ENCODE measurements at regions not wholly inside any gene's neighbourhood (a gene's known extent, or its start where the extent isn't known, plus 50 kb on each side); places are given as distances from the start of the nearest gene placed in this dataset.
"Not testable (repeated sequence)": the region's sequence is repeated elsewhere in the genome, so short reads cannot be mapped to it uniquely, and the experiment has no call there.

DNA sequence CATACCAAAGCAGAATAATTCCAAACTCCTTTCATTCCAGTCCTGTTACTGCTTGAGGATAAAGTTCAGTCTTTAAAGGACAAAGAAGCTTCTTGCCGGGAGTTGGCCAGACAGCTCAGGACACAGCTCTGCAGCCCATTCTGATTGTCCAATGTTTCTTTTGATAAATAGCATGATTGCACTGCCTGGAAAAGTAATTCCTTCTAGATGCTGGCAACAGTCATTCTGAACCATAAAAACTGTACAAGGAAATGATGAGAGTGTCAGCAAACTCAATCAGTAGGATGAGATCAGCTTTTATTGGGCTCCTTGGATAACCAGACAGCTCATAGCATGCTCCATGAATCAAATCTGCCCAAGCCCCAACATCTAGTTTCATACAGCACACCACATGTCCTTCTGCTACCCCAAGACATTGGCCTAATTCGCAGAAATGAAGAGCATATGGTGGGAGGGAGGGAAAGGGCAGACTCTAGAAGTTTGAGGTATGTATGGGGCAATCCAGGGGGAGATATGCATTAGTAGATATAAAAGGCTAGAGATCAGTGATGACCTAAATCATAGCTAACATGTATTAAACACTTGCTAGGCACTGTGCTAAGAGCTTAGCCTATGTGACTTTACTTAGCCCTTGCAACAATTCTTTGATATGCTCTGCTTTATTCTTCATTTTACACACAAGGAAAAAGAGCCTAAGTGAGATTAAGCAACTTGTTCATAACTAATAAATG is 219.9 kb upstream of the NREP start:
- ATAC-seq (no peak), DNase-seq (no peak)

DNA sequence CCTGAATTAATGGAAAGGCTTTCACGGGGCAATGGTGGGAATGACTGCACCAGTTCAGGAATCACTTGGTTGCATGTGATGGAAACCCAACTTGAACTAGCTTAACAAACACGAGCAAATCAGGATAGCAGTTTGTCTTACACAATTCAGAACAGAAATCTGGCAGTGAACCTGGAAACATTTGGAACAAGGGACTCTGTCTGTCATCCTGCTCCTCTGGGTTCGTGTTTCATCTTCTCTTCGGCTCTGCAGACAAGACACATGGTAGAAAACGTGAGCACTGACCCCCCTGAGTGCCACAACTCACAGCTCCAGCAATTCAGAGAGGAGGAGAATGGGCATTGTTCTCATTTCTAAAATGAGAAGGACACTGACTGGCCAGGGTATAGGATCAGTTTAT is 218.1 kb upstream of the NREP start:
- ATAC-seq (no peak), DNase-seq (no peak)

DNA sequence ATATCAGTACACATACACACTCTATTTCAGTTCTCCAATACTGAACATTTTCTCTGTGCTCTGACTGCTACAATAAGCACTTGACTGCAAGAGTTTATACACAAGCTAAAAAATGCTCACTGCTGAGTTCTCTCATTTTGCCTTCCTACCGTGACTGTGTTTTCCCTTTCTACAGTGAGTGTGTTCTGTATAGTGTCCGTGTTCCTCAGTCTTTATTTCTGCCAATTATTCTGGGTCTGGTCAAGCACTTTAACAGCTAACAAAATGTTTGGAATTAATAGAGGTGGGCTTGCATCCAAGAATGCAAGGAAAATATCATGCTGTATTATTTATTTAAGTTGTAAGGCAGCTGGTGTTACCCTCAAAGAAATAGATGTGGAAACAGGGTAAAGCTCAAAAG is 217.0 kb upstream of the NREP start:
- DNase-seq (no peak), ATAC-seq (no peak)

DNA sequence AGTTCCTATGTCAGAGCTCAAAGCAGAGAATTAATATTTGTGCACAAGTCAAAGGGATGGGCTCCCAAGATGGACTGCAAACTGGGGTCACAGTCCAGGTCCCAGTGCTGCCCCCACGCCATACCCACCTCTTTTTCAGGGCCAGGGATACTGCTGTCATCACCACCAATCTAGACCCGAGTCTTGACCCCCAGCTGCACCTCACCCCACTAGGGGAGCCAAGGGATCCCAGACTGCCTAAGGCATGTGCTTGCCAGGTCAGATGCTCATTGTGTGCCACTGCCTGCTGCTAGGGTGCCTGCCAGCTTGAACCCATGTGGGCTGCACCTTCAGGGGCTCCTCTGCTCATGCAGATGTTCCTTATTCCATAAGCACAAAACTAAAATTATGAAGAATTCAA is 215.6 kb upstream of the NREP start:
- no peak for ATAC-seq
- no peak for DNase-seq

DNA sequence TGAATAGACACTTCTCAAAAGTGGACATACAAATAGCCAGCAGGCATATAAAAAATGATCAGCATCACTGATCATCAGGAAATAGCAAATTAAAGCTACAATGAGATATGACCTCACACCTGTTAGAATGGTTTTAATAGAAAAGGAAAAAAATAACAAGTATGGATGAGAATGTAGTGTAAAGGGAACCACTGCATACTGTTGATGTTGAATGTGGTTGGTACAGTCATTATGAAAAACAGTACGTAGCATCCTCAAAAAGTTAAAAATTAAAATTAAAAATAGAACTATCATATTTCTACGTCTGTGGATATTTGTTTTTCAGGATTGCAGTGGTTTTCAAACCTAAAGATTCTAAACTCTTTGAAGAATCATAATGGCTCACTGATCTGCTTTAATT is 215.1 kb upstream of the NREP start:
- DNase-seq (no peak), ATAC-seq (no peak)

GRCh38 chr5:111968459-111968858 is 211.5 kb upstream of the NREP start:
- ATAC-seq, result no peak
- DNase-seq, result no peak

- ATAC-seq (no peak), DNase-seq (no peak)
Measured at GRCh38 chr5:111967463-111967862, 210.5 kb upstream of the NREP start.

DNA sequence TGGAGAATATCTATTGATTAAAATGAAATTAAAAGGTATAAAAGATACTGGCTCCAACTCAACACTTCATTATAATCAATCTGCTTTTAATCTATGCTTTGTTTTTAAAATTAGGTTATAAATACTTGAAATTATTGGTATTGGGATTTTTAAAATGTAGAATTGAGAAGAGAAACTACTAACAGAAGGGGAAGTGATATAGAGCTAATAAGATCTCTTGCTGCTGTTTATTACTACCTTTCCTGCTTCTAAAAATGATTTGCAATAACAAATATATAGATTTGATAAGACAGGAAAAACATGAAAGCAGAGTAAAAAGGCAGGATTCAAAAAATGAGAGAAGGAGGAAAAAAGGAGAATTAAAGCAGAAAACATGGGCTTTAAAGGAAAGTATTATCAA is 209.3 kb upstream of the NREP start:
- DNase-seq, result no peak
- ATAC-seq, result no peak

DNA sequence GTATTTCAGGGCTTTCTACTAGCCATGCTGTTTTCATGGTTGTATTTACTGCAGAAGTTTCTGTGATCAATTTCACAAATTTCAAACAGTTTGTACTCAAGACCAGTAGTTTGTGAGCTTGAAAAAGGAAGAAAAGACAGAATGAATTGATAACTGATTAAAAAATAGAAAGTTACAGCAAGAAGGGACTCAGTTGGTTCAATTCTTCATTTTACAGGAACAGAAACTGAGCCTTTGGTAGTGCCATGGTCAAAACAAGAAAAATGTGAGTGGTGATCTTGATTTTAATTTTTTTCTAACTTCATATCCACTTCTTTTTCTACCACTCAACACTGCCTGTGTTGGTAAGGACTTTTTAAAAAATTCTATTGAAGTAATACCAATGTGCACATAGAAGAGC is 206.6 kb upstream of the NREP start:
- DNase-seq (no peak), ATAC-seq (no peak)

- ATAC-seq, result no peak
- DNase-seq, result no peak
Measured at GRCh38 chr5:111962906-111963305, 205.9 kb upstream of the NREP start.

DNA sequence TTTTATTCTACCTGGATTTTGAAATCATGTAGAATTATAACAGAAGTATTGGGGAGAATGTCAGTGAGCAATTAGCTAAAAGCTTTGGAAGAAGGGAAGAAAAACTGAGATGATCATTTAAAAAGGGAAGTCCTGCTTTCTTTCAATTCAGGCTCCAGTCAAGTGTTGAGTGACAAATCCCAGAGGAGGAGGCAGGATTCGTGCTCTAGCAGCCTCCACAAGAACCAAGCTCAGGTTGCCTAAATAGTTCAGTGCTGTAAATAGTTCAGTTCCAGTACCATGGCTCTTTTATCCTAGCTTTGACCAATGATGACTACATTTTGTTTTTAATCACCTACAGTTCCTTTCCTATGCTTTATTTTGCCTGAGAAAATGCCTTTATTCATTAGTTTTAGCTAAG is 204.9 kb upstream of the NREP start:
- DNase-seq, result no peak

DNA sequence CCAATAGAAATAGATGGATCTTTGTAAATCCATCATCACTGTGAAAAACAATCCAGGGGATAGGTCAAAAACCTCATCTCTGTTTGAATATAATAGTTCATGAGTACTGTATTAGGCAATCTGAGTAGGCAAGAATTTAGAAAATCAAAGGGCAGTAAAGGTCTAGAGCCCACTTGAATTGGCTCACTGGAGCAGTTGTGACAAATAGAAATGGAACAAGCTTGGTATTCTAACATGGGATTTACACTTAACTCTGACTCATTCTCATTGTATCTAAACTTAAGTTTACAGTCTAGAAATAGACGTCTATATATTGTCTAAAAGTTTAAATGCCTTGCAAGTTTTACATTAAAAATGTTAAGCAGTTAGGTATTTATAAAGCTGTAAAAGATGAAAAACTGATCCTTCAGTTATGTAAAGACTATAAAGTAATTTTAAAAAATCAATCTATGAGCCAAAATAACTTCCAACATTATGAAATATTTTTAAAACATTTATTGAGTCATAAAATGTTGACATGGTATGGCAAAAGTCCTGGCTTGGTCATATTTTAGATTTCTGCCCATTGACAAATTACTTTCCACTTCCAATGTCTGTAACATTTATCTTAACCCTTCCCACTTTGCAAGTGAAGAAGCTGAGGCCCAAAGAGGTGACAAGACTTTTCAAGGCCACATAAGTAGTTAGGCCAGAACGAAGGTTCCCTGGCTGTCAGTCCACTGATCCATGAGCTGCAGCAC is 203.7 kb upstream of the NREP start:
- DNase-seq (no peak), ATAC-seq (no peak)

More for the DNA sequence above, 204.9 kb upstream of the NREP start:
- no peak for ATAC-seq

DNA sequence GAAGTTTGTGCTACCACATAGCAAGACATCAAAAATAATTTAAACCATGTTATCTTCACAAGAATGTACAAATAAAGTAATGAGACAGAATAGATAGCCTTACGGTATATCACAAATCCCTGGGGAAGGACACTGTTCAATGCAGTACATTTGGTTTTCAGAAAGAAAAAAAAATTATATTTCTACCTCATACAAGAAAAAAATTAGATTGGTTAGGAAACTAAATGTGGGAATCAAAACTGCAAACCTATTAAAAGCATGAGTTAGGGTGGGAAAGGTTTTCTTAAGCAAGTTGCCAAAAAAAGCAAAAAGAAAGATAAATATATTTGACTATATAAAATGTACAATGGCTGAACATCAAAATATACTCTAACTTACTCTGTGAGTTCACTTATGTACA is 201.9 kb upstream of the NREP start:
- ATAC-seq, result no peak

GRCh38 chr5:111956765-111957164 is 199.8 kb upstream of the NREP start:
- not testable (repeated sequence) for ATAC-seq, DNase-seq

More for the DNA sequence above, 201.9 kb upstream of the NREP start:
- DNase-seq, result no peak

DNA sequence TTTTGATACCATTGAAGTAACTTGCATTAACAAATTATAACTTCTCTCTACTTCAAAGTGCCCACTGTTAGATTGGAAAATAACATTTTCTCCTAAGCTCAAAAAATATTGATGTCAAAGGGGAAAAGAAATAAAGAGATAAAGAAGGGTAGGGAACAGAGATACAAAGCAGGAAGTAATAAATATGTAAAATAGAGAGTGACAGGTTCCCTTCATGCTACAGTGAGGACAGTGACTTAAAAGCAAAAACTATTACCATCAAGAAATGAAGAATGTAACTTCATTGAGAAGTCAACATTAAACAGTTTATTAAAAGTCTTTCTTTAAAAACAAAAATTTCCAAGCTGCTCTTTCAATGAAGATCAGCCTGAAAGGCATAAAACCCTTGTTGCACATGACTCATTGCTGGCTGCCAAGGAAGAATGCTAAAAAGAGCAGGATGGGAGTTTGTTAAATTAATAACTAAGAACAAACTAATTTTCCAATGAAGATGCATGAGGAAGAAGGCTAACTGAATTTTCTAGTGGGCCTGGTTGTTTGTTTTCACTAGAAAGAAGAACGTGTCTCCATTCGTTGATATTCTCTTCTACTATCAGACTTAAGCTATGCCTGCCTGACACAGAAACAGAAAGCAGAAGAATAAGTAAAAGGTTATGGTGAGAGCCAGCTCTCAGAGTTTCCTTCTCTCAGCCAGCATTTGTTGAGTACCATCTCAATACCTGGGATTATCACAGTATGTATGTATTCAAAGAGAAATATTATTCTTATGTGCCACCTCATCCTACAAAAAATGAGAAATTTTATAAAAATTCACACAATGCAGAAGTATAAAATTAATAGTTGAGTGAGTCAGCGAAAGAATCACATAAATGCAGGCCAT is 197.8 kb upstream of the NREP start:
- no peak for ATAC-seq
- DNase-seq, result no peak

GRCh38 chr5:111953351-111954127 is 196.5 kb upstream of the NREP start:
- ATAC-seq, result no peak

DNA sequence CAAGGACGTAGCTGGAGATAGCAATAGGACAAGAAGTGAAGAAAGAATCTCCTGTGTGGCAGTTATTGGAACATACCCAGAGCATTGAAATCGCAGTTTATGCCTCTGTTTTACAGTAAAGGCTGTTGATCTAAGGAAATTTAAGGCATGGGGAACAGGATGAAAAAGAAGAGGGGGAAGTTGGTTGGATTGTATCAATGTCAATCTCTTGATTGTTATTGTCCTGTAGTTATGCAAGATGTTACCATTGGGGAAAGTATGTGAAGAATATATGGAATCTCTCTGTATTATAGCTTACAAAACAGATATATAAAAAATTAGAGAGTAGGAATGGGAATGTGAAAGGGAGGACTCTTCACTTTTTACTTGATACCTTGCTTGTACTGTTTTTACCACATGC is 195.6 kb upstream of the NREP start:
- no peak for DNase-seq
- no peak for ATAC-seq

More at GRCh38 chr5:111953351-111954127, 196.5 kb upstream of the NREP start:
- DNase-seq, result no peak

DNA sequence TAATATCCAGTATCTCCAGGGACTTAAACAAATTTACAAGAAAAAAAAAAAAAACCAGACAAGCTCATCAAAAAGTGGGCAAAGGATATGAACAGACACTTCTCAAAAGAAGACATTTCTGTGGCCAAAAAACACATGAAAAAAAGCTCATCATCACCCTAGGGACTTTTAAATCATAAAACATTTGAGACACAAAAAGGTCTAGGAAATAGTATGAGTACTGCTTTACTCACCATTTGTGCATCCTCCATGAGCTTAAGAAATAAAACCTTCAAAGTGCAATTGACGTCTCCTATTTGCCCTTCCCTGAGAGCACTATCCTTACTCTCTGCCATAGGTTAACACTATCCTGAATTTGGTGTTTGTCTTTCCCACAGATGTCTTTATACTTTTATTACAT is 193.7 kb upstream of the NREP start:
- DNase-seq (no peak), ATAC-seq (no peak)

DNA sequence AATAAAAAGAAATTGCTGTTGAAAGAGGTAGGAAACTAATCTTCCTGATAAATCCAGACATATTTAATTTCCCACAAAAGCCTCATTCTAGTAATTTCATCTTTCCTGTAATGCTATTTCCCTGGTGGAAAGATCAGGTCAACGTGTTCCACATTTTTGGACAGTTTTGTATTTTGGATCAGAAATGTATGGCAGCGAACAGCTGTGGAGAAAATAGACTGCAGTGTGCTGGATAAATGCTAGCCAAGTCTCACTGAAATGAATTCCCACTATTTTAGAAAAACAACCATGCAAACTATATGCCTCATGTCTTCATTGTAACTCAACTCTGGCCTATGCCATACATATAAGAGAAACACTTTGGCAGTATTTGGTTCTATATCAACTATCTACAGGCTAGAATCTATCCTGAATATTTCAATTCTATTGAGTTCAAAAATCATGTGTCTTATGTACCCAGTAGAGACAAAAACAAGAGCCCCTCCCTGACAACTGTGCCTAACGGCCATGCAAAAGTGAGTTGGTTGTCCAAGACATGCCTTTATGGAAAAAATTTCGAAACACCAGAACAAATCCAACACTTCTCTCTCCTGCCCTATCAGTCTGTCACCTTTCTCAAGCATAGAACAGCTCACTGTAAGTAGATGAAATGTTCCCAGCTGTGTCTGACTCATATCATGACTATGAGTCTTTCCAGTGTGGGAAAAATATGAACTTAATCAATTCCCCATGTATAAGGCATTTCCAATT is 191.3 kb upstream of the NREP start:
- no peak for DNase-seq

GRCh38 chr5:111946556-111946955 is 189.6 kb upstream of the NREP start:
- no peak for ATAC-seq
- DNase-seq, result no peak

More for the DNA sequence above, 191.3 kb upstream of the NREP start:
- ATAC-seq, result no peak

GRCh38 chr5:111945535-111945934 is 188.5 kb upstream of the NREP start:
- no peak for DNase-seq
- no peak for ATAC-seq

All from stimulated activated naive CD8-positive, alpha-beta T cell treated with anti-CD3 and anti-CD28 coated beads, Interleukin-15, Interleukin-2, amounts not matched to agents 100 U/mL and 50 U/mL, for 24 hours (primary cell).